ENCODE measurements at regions not wholly inside any gene's neighbourhood (a gene's known extent, or its start where the extent isn't known, plus 50 kb on each side); places are given as distances from the start of the nearest gene placed in this dataset.

DNA sequence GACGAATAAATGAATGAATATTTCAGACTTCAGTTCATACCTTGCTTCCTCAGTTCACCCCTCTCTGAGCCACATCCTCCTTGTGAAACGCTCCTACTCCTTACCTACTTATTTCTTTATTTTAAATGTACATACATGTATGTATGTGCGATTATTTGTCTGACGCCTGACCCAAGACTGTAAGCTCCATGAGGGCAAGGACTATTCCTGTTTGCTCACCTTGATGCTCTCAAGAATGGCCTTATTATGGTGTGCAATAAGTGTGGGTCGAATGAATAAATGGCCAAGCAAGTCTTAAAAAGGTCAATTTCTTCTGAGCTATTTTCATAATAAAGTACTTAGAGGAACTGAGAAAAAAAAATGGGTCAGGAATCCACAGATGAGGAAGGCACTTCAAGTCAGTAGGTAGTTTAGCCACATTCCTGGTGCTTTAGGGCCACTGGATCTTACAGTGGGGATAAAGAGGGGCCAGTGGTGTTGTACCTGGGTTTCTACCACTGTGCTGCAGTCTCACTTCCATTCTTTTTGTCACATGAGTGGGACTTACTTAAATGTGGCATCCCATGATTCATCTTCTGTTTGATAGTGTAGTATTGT lies 74.7 kb downstream of the SDC1 start:
- H3K36me3 ChIP-seq (ENCODE audit: control insufficient read depth in 2 of 2, insufficient read depth in 2 of 2, low read length in 1 of 2) = no peaks in the 10 kb centered on the region
- peaks cover 0 to 3% of the 10 kb centered on the region in 2 donors for H3K27me3 ChIP-seq (ENCODE audit: control insufficient read depth in 2 of 2, insufficient read depth in 1 of 2, low read length in 1 of 2)
- no peak overlapping the region for H3K4me3 ChIP-seq (ENCODE audit: low read length in 2 of 2)
- DNase-seq (ENCODE audit: low read depth in 6 of 9, low spot score in 9 of 9) = no peak
- no peaks in the 10 kb centered on the region for H3K9me3 ChIP-seq (ENCODE audit: control insufficient read depth in 2 of 2, insufficient read depth in 1 of 2, low read length in 1 of 2)
- 94% methylated on average over 5 of the region's 5 CpGs for WGBS
- H3K27ac ChIP-seq (ENCODE audit: low read depth in 1 of 2, low read length in 1 of 2) = no peak overlapping the region
- H3K4me1 ChIP-seq (ENCODE audit: control insufficient read depth in 2 of 2, insufficient read depth in 2 of 2, low read length in 2 of 2) = peaks cover 0 to 3% of the 10 kb centered on the region in 2 donors

DNA sequence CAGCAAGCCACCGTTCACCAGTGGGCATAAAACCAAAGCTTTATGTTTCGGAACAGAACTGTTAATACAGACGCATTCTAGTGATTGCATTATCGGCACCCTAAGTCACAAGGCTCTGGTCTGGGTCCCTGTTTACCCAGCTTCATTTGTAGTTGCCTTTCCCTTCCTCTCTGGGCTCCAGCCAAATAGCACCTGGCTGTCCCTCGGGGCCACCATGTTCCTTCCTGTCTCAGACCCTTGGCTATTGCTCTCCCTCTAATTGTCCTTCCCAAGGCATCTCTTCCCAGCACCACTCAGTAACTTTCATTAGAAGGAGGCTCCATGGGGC lies 75.3 kb downstream of the SDC1 start:
- H3K27ac ChIP-seq (ENCODE audit: low read depth in 1 of 2, low read length in 1 of 2) = no peak overlapping the region
- no peak for DNase-seq (ENCODE audit: low read depth in 6 of 9, low spot score in 9 of 9)
- no peak overlapping the region for H3K4me3 ChIP-seq (ENCODE audit: low read length in 2 of 2)
- no peaks in the 10 kb centered on the region for H3K36me3 ChIP-seq (ENCODE audit: control insufficient read depth in 2 of 2, insufficient read depth in 2 of 2, low read length in 1 of 2)
- H3K9me3 ChIP-seq (ENCODE audit: control insufficient read depth in 2 of 2, insufficient read depth in 1 of 2, low read length in 1 of 2) = no peaks in the 10 kb centered on the region
- H3K27me3 ChIP-seq (ENCODE audit: control insufficient read depth in 2 of 2, insufficient read depth in 1 of 2, low read length in 1 of 2) = peaks cover 0 to 3% of the 10 kb centered on the region in 2 donors
- 95% methylated on average over 5 of the region's 5 CpGs for WGBS
- peaks cover 0 to 3% of the 10 kb centered on the region in 2 donors for H3K4me1 ChIP-seq (ENCODE audit: control insufficient read depth in 2 of 2, insufficient read depth in 2 of 2, low read length in 2 of 2)

DNA sequence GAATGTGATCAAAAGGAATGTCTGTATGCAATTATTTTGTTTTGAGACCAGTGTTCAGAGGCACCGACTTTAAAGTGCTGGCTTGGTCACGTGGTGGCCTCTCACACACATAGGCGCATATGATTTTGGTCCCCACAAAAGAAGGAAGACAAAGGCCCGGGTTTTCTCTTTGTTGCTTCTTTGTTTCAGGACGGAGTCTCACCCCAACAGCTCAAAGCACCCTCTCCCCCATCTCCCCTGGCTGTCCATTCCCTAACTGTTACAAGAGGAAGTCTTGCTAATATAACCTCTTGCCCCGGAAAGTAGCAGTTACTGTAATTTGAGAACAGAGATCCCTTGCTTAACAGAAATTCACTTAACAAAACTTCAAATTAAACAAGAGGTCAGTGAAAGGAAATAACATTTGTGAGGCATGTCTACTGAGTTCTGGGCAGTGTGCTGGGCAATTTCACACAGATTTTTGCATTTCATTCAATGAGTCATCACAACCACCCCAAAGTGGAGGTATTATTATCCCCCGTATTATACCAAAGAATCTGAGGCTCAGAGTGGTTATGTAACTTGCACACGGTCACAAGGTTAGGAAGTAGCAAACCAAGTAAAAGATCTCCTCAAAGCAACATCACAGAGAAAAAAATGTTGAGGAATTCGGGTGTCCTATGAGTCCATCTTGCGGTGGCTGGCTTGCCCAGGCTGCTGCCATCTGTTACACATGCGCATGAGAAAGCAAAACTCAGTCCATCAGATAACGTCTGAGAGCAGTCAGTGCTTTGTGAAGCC lies 75.8 kb downstream of the SDC1 start:
- Histone ChIP-seq H3K4me3 (ENCODE audit: low read length in 2 of 2) (no peak overlapping the region), H3K36me3 (ENCODE audit: control insufficient read depth in 2 of 2, insufficient read depth in 2 of 2, low read length in 1 of 2) (no peaks in the 10 kb centered on the region), H3K9me3 (ENCODE audit: control insufficient read depth in 2 of 2, insufficient read depth in 1 of 2, low read length in 1 of 2) (no peaks in the 10 kb centered on the region), H3K27ac (ENCODE audit: low read depth in 1 of 2, low read length in 1 of 2) (peak overlapping the region in 1 of 2 donors; percentile 33), H3K4me1 (ENCODE audit: control insufficient read depth in 2 of 2, insufficient read depth in 2 of 2, low read length in 2 of 2) (peaks cover 0 to 3% of the 10 kb centered on the region in 2 donors), H3K27me3 (ENCODE audit: control insufficient read depth in 2 of 2, insufficient read depth in 1 of 2, low read length in 1 of 2) (peaks cover 0 to 3% of the 10 kb centered on the region in 2 donors)
- 91% methylated on average over 12 of the region's 12 CpGs for WGBS
- DNase-seq (ENCODE audit: low read depth in 6 of 9, low spot score in 9 of 9) = no peak

DNA sequence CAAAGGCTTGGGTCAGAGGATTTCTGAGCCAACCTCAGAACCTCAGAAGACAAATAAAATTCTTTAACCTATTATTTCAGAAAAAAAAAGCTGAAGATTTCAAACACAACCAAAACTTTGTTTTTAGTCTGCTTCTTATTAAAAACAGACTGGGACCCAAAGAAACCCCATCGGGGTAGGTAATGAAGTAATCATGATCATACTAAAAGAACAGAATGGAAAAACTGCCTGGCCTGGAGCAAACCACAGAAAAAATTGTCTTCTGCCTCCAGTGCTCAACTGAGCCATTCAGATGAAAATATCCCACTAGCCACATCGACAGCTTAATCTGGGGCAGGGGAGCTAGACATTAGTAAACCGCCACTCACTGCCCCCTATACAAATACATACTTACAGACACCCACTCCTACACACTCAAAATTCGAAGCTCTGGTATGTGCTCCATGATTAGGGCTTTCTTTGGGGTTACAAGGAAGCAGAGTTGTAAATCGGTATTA lies 76.5 kb downstream of the SDC1 start:
- Histone ChIP-seq H3K9me3 (ENCODE audit: control insufficient read depth in 2 of 2, insufficient read depth in 1 of 2, low read length in 1 of 2) (no peaks in the 10 kb centered on the region), H3K4me3 (ENCODE audit: low read length in 2 of 2) (no peak overlapping the region), H3K27me3 (ENCODE audit: control insufficient read depth in 2 of 2, insufficient read depth in 1 of 2, low read length in 1 of 2) (peaks cover 0 to 3% of the 10 kb centered on the region in 2 donors), H3K36me3 (ENCODE audit: control insufficient read depth in 2 of 2, insufficient read depth in 2 of 2, low read length in 1 of 2) (no peaks in the 10 kb centered on the region), H3K4me1 (ENCODE audit: control insufficient read depth in 2 of 2, insufficient read depth in 2 of 2, low read length in 2 of 2) (peaks cover 0 to 3% of the 10 kb centered on the region in 2 donors), H3K27ac (ENCODE audit: low read depth in 1 of 2, low read length in 1 of 2) (no peak overlapping the region)
- no peak for DNase-seq (ENCODE audit: low read depth in 6 of 9, low spot score in 9 of 9)
- 87% methylated on average over 5 of the region's 5 CpGs for WGBS

DNA sequence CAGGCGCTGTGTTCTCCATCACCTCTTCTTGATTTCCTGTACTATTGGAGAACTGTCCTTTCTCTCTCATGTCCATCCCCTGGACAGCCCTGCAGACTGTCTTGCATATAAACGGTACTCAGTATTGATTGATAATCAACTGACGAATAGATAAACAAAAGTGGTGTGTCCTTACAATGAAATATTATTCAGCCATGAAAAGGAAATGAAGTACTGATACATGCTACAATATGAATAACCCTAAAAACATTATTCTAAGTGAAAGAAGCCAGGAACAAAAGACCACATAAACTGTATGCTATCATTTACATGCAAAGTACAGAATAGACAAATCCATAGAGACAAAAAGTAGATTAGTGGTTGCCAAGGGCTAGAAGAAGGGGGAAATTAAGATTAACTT lies 77.6 kb downstream of the SDC1 start:
- WGBS = 98% methylated on average over 3 of the region's 3 CpGs
- H3K4me3 ChIP-seq (ENCODE audit: low read length in 2 of 2) = no peak overlapping the region

DNA sequence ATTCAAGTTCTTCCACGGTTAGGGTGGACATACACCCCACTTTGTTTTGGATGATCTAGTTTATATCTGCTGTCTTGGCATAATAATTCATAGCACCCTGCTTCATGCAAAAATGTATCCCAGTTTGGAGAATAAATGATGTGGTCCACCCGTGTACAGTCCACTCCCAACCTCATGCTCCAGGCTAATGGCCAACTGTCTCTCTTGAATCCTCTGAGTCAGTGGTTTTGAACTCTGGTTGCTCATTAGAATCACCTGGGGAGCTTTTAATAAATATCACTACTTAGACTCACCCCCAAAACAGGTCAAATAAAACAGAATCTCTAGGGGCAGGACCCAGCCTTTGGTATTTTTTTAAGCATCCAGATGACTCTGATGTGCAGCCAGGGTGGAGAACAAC lies 78.5 kb downstream of the SDC1 start:
- Histone ChIP-seq H3K27me3 (ENCODE audit: control insufficient read depth in 2 of 2, insufficient read depth in 1 of 2, low read length in 1 of 2) (peaks cover 0 to 3% of the 10 kb centered on the region in 2 donors), H3K36me3 (ENCODE audit: control insufficient read depth in 2 of 2, insufficient read depth in 2 of 2, low read length in 1 of 2) (no peaks in the 10 kb centered on the region), H3K27ac (ENCODE audit: low read depth in 1 of 2, low read length in 1 of 2) (no peak overlapping the region), H3K4me1 (ENCODE audit: control insufficient read depth in 2 of 2, insufficient read depth in 2 of 2, low read length in 2 of 2) (peaks cover 0 to 3% of the 10 kb centered on the region in 2 donors), H3K4me3 (ENCODE audit: low read length in 2 of 2) (no peak overlapping the region), H3K9me3 (ENCODE audit: control insufficient read depth in 2 of 2, insufficient read depth in 1 of 2, low read length in 1 of 2) (no peaks in the 10 kb centered on the region)
- WGBS = 93% methylated on average over 2 of the region's 2 CpGs
- no peak for DNase-seq (ENCODE audit: low read depth in 6 of 9, low spot score in 9 of 9)

More for the DNA sequence above, 77.6 kb downstream of the SDC1 start:
- Histone ChIP-seq H3K4me1 (ENCODE audit: control insufficient read depth in 2 of 2, insufficient read depth in 2 of 2, low read length in 2 of 2) (peaks cover 0 to 3% of the 10 kb centered on the region in 2 donors), H3K27ac (ENCODE audit: low read depth in 1 of 2, low read length in 1 of 2) (no peak overlapping the region), H3K36me3 (ENCODE audit: control insufficient read depth in 2 of 2, insufficient read depth in 2 of 2, low read length in 1 of 2) (no peaks in the 10 kb centered on the region), H3K9me3 (ENCODE audit: control insufficient read depth in 2 of 2, insufficient read depth in 1 of 2, low read length in 1 of 2) (no peaks in the 10 kb centered on the region), H3K27me3 (ENCODE audit: control insufficient read depth in 2 of 2, insufficient read depth in 1 of 2, low read length in 1 of 2) (peaks cover 0 to 3% of the 10 kb centered on the region in 2 donors)
- no peak for DNase-seq (ENCODE audit: low read depth in 6 of 9, low spot score in 9 of 9)

DNA sequence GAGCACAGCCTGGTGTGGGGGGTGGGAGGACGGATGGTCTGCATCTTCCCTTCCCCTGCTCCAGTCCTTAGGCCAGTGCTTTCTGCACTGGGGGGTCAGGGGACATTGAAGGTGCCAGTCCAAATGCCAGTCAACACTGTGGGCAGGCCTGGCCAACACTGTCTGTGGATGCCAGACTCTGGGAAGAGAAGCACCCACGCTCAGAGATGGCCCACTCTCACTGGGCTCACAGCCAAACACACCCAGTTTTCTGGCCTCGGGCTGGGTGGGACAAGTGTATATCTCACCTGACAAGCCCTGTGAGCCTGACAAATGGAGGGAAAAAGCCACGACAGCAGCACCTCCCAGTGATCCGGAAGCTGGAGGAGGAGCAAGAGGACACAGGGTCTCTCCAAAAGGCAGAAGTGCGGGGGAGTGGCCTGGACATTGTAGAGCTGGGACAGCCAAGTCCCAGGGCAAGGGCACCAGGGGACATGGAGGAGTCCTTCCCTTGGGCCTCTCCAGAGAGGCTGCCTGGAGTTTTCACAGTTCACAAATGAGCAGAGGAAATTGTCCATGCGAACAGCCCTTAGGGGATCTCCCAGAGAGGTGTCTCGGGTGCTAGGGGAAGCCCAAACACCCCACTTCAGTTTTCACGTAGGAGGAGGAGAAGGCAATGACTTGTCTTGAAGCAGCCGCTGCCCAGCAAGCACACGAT lies 79.3 kb downstream of the SDC1 start:
- no peak for DNase-seq (ENCODE audit: low read depth in 6 of 9, low spot score in 9 of 9)
- Histone ChIP-seq H3K9me3 (ENCODE audit: control insufficient read depth in 2 of 2, insufficient read depth in 1 of 2, low read length in 1 of 2) (no peaks in the 10 kb centered on the region), H3K36me3 (ENCODE audit: control insufficient read depth in 2 of 2, insufficient read depth in 2 of 2, low read length in 1 of 2) (no peaks in the 10 kb centered on the region), H3K27me3 (ENCODE audit: control insufficient read depth in 2 of 2, insufficient read depth in 1 of 2, low read length in 1 of 2) (peaks cover 0 to 3% of the 10 kb centered on the region in 2 donors), H3K4me1 (ENCODE audit: control insufficient read depth in 2 of 2, insufficient read depth in 2 of 2, low read length in 2 of 2) (peaks cover 0 to 3% of the 10 kb centered on the region in 2 donors), H3K27ac (ENCODE audit: low read depth in 1 of 2, low read length in 1 of 2) (no peak overlapping the region), H3K4me3 (ENCODE audit: low read length in 2 of 2) (no peak overlapping the region)
- 76% methylated on average over 11 of the region's 11 CpGs for WGBS

DNA sequence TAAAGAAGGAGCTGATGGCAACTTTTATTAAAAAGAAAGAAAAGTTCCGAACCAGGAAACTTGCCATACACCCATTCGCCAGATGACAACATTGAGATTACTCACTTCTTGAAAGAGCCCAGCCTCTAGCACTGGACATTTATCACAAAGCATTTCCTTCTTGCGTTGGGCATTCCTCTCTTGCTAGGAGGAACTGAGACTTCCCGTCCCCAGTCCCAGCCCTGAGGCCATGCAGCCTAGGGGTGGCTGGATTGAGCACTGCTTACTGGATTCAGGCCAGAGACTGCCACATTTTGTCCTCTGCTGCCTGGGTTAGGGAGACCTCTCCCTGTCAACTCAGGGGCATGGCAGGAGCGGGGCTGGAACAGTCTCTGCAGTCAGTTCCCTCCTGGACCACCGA lies 80.1 kb downstream of the SDC1 start:
- Histone ChIP-seq H3K9me3 (ENCODE audit: control insufficient read depth in 2 of 2, insufficient read depth in 1 of 2, low read length in 1 of 2) (no peaks in the 10 kb centered on the region), H3K4me3 (ENCODE audit: low read length in 2 of 2) (no peak overlapping the region), H3K36me3 (ENCODE audit: control insufficient read depth in 2 of 2, insufficient read depth in 2 of 2, low read length in 1 of 2) (no peaks in the 10 kb centered on the region), H3K27me3 (ENCODE audit: control insufficient read depth in 2 of 2, insufficient read depth in 1 of 2, low read length in 1 of 2) (peaks cover 0 to 3% of the 10 kb centered on the region in 2 donors), H3K4me1 (ENCODE audit: control insufficient read depth in 2 of 2, insufficient read depth in 2 of 2, low read length in 2 of 2) (peaks cover 0 to 3% of the 10 kb centered on the region in 2 donors), H3K27ac (ENCODE audit: low read depth in 1 of 2, low read length in 1 of 2) (no peak overlapping the region)
- DNase-seq (ENCODE audit: low read depth in 6 of 9, low spot score in 9 of 9) = no peak
- WGBS = 87% methylated on average over 6 of the region's 6 CpGs

DNA sequence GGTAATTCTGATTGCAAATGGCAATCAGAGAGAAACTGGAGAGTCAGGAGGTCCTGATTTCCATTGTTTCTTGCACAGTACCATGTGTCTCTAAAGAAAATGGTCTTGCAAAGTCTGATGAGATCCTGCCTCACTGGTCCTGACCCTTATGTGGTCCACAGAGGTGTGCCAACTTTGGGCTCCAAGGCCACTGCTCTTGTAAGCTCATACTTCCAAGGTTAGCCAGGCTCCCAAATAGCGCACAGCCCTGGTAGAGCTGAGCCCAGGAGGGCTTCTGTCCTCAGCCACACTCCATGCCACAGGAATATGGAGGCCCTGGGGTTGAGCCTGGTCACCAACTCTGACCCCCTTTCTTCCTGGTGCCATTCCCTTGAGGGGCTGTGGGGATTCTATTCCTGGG lies 80.7 kb downstream of the SDC1 start:
- Histone ChIP-seq H3K9me3 (ENCODE audit: control insufficient read depth in 2 of 2, insufficient read depth in 1 of 2, low read length in 1 of 2) (no peaks in the 10 kb centered on the region), H3K27ac (ENCODE audit: low read depth in 1 of 2, low read length in 1 of 2) (no peak overlapping the region)
- 100% methylated on average over 1 of the region's 1 CpG for WGBS

More for the DNA sequence above, 80.7 kb downstream of the SDC1 start:
- Histone ChIP-seq H3K36me3 (ENCODE audit: control insufficient read depth in 2 of 2, insufficient read depth in 2 of 2, low read length in 1 of 2) (no peaks in the 10 kb centered on the region), H3K4me1 (ENCODE audit: control insufficient read depth in 2 of 2, insufficient read depth in 2 of 2, low read length in 2 of 2) (peaks cover 0 to 3% of the 10 kb centered on the region in 2 donors), H3K27me3 (ENCODE audit: control insufficient read depth in 2 of 2, insufficient read depth in 1 of 2, low read length in 1 of 2) (peaks cover 0 to 3% of the 10 kb centered on the region in 2 donors), H3K4me3 (ENCODE audit: low read length in 2 of 2) (no peak overlapping the region)
- DNase-seq (ENCODE audit: low read depth in 6 of 9, low spot score in 9 of 9) = no peak

All from thymus (tissue), 11 donors.